GM21367 (cell line): ENCODE measurements at regions not wholly inside any gene's neighbourhood (a gene's known extent, or its start where the extent isn't known, plus 50 kb on each side); places are given as distances from the start of the nearest gene placed in this dataset.

Experiments
- ATAC-seq: cut with Tn5 transposase; IDR thresholded peaks from one replicate; pipeline ENCODE4 v1.9.1; 2021; ENCODE audit not compliant: unreplicated experiment

DNA sequence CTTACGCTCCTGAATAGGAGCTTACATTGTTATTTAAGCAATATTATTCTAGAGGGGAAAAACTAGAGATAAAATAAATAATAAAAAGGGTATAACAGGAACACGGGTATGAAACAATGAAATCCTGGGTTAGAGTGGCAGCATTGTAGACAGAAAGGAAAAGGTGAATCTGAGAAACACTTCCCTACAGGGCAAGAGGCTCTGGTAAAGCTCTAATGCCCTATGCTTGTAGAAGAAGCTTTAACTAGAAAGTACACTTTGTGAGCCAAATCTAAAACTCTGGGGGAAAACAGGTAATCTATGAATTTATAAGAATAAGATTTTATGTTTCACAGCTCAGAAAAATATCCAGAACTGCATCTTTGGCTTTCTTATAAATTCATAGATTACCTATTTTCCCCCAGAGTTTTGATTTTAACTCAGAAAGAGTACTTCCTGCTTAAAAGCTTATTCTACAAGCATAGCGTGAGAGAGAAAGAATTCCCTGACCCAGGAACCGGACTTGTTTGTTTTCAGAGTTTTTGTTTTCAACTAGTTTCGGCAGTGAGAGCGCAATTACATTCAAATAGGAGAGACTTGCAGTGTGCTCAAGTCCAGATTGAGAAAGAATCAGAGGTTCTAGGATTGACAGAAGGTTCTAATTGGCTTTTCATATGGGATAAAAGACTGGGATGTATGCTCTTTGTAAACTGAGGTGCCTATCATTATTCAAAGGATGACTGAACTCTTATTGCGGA lies 651.0 kb upstream of the RORB start:
- ATAC-seq: no peak

DNA sequence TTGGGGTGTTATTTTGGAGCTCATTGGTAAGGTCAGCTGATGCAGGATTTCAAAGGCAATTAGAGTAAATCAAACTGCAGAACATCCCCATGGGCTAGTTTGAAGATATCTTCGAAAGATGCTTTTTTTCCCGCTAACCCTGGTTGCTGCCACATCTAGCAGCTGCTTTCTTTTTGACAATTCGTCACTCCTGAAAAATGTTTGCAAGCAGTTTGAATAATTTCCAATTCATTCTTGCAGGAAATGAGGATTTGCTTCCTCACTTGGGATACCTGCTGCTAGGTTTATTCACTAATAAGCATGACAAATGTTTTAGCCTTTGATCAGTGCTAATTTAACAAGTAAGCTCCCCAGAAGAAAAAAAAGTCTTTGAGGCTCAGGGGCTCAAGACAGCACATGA lies 649.6 kb upstream of the RORB start:
- ATAC-seq: no peak

DNA sequence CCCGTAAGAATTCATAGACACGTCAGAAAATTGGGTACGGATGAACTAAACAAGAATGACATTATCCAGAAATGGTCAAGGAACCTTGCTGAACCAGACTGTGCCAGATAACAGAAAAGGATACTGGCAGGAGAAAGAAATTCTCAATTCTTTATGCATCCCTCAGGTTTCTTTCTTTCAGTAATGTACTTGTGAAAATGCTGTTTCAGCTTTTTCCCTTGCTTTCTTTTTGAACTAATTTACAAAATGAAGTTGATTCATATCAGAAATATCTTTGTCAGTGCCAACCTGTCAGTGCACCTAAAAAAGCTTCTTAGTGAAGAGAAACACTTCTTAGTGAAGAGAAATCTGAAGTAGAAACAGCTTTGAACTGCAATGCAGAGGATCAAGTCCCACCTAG lies 643.6 kb upstream of the RORB start:
- ATAC-seq: no peak

DNA sequence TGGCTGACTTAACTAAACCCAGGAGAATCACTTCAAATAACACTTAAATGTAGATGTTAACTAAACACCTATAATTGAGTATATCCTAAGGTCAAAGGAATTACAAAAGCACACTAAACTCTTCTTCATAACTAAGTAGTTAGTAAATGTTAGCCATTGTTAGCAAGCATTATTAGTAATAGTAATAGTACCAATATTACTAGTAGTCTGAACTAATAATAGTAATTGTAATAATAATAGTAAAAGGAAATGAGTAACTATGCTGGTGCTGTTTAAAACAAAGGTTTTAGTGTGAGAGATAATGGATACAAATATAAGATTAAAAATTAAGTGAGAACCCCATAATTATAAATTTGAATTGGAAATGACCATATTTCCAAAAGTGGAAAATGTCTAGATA lies 641.9 kb upstream of the RORB start:
- no peak for ATAC-seq

GRCh38 chr9:73863924-73864323 lies 633.2 kb upstream of the RORB start:
- ATAC-seq: no peak

DNA sequence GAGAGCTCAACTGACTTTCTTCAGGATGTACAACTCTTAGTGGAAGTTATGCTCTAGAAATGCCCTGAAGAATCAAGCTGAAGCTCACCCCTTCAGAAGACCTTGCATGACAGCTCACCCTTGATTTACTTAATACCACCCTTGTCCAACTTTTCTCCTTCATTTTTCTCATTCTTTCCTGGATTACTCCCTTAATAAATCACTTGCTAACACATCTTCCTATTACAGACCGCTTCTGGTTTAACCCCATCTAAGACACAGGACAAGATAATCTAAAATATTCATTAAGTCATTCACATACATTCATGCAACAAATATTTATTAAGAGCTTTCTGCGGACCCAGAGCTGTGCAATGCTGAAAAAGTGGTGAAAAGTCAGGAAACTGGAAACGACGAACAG lies 630.7 kb upstream of the RORB start:
- no peak for ATAC-seq

- peak; percentile 98 for ATAC-seq
Measured at GRCh38 chr9:73869264-73869663, 627.9 kb upstream of the RORB start.

- no peak for ATAC-seq
Measured at GRCh38 chr9:73871636-73872035, 625.5 kb upstream of the RORB start.

- no peak for ATAC-seq
Measured at GRCh38 chr9:73872701-73873100, 624.4 kb upstream of the RORB start.

- ATAC-seq: no peak
Measured at GRCh38 chr9:73880101-73880500, 617.0 kb upstream of the RORB start.

GRCh38 chr9:73889023-73889422 lies 608.1 kb upstream of the RORB start:
- no peak for ATAC-seq

GRCh38 chr9:73890685-73891277 lies 606.4 kb upstream of the RORB start:
- ATAC-seq: no peak

DNA sequence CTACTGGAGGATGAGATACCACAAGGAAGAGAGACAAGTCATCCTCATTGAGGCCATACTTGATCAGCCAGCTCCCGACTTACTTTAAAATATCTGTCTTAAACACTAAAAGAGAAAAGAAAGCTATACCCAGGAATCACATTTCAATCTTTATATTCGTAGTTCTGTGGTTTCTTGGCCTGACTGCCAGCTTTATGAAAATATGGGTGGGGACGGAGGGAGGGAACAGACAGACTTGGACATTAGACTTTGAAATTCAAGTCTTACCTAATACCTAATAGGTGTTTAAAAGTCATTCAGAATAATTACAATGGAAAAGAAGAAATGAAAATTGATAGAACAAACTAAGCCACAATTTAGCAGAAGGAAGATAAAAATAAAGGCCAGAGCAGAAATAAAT lies 604.8 kb upstream of the RORB start:
- ATAC-seq: no peak

DNA sequence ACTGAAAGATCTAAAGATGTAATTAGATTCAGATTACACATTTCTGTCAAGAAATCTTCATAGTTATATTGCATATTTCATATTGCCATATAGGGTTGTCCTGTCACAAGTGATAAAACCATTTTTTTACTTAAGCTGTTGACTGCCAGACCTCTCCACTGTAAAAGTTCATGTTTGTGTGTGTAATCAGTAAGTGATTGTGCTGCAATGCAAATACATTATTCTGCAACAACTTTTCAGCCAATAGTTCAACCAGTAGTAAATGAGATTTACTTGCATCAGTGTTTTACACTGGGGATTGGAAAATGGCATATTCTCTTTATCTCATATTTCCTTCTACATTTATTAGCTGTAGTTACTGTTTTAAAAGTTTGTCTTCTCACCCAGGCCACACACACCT lies 603.9 kb upstream of the RORB start:
- no peak for ATAC-seq

DNA sequence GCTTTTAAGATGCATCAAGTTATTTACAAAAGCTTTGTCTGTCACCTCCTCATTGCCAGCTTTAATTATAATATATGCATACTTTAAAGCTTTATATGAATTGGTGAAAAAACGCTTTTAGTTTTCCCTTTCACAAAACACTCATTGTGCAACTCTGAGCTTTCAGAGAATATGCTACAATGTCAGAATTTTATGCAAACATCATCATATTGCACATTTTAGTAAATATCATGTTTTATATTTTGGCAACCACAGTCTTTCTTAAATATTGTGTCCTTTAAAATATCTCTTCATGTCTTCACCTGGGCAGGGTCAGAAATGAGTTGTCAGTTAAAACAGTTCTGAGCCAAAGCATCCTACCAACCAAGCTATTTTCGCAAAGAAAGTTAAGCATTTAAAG lies 601.1 kb upstream of the RORB start:
- ATAC-seq: no peak

DNA sequence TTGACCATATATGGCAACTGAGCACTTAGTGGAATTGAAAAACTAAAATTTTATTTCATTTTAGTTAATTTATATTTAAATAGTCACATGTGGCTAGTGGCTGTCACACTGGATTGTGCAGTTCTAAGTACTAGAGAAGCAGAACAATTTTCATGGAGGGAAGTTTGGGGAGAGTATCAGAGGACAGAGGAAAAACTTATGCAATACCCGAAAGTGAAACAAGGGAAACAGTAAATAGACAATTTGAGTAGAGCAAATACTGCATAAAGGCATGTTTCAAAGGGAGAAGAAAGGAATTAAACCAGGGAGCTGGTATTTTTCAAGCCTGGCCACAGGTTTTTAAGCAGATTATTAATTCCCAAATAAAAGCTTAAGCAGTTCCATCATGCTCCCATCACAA lies 590.5 kb upstream of the RORB start:
- no peak for ATAC-seq

DNA sequence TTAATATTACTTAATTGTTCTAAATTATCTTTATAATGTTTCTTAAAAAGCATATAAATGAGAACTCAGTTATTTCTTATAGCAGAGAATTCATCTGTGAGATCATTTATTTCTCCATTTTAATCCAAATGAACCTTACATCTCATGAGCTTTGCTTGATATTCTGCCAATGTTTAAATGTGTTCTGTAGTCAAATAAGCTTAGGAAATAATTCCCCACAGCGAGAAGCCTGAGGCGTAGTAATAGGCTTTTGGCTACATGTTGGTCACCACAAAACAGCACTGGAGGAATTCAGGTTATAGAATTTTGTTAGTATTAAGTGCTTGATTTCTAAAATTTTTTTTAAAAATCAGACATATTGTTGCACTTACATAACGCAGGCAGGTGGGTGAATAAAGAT lies 585.3 kb upstream of the RORB start:
- no peak for ATAC-seq

- no peak for ATAC-seq
Measured at GRCh38 chr9:73916016-73916673, 581.0 kb upstream of the RORB start.

- no peak for ATAC-seq
Measured at GRCh38 chr9:73919712-73920111, 577.4 kb upstream of the RORB start.

- no peak for ATAC-seq
Measured at GRCh38 chr9:73923796-73924195, 573.3 kb upstream of the RORB start.

DNA sequence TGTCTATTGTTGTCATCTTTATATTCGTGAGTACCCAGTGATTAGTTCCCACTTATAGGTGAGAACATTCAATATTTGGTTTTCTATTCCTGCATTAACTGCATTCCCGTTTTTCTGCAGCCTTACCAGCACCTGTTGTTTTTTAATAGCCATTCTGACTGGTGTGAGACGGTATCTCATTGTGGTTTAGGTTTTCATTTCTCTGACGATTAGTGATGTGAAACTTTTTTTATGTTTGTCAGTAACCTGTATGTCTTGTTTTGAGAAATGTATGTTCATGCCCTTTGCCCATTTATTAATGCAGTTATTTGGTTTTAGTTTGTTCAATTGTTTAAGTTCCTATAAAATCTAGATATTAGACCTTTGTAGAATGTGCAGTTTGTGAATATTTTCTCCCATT lies 546.0 kb upstream of the RORB start:
- no peak for ATAC-seq

- ATAC-seq: no peak
Measured at GRCh38 chr9:73962792-73963191, 534.3 kb upstream of the RORB start.

DNA sequence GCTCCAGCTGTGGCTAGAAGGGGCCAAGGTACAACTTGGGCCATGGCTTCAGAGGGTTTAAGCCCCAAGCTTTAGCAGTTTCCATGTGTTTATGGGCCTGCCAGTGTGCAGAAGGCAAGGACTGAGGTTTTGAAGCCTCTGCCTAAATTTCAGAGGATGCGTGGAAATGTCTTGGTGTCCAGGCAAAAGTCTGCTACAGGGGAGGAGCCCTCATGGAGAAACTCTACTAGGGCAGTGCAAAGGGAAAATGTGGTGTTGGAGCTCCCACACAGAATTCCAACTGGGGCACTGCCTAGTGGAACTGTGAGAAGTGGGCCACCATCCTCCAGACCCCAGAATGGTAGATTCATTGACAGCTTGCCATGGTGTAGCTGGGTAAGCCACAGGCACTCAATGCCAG lies 527.2 kb upstream of the RORB start:
- no peak for ATAC-seq
